GM21529 (cell line): ENCODE measurements at regions not wholly inside any gene's neighbourhood (a gene's known extent, or its start where the extent isn't known, plus 50 kb on each side); places are given as distances from the start of the nearest gene placed in this dataset.
"Not testable (repeated sequence)": the region's sequence is repeated elsewhere in the genome, so short reads cannot be mapped to it uniquely, and the experiment has no call there.

Source experiments
- ATAC-seq: cut with Tn5 transposase; IDR thresholded peaks from one replicate; pipeline ENCODE4 v1.9.1; 2021; ENCODE audit not compliant: unreplicated experiment

GRCh38 chr2:142827170-142827569, 50.3 kb upstream of the KYNU start:
- no peak for ATAC-seq

- ATAC-seq: no peak
Measured at GRCh38 chr2:142825861-142826260, 51.6 kb upstream of the KYNU start.

GRCh38 chr2:142824756-142825155, 52.7 kb upstream of the KYNU start:
- ATAC-seq: no peak

GRCh38 chr2:142822190-142822589, 55.3 kb upstream of the KYNU start:
- ATAC-seq: no peak

GRCh38 chr2:142819411-142819810, 58.1 kb upstream of the KYNU start:
- ATAC-seq: no peak

GRCh38 chr2:142815375-142815774, 62.1 kb upstream of the KYNU start:
- no peak for ATAC-seq

- no peak for ATAC-seq
Measured at GRCh38 chr2:142813830-142814829, 63.3 kb upstream of the KYNU start.

GRCh38 chr2:142811644-142812043, 65.8 kb upstream of the KYNU start:
- ATAC-seq: not testable (repeated sequence)

- ATAC-seq: no peak
Measured at GRCh38 chr2:142805244-142805643, 72.2 kb upstream of the KYNU start.

GRCh38 chr2:142803158-142803557, 74.3 kb upstream of the KYNU start:
- no peak for ATAC-seq

- no peak for ATAC-seq
Measured at GRCh38 chr2:142796588-142796987, 80.9 kb upstream of the KYNU start.

- ATAC-seq: no peak
Measured at GRCh38 chr2:142796161-142796560, 81.3 kb upstream of the KYNU start.

- no peak for ATAC-seq
Measured at GRCh38 chr2:142794850-142795249, 82.6 kb upstream of the KYNU start.

GRCh38 chr2:142792328-142792727, 85.1 kb upstream of the KYNU start:
- ATAC-seq: not testable (repeated sequence)

- ATAC-seq: no peak
Measured at GRCh38 chr2:142791335-142791734, 86.1 kb upstream of the KYNU start.

- no peak for ATAC-seq
Measured at GRCh38 chr2:142786918-142787702, 90.4 kb upstream of the KYNU start.

- no peak for ATAC-seq
Measured at GRCh38 chr2:142782942-142783443, 94.5 kb upstream of the KYNU start.

- ATAC-seq: no peak
Measured at GRCh38 chr2:142781146-142781545, 96.3 kb upstream of the KYNU start.

GRCh38 chr2:142778289-142778688, 99.2 kb upstream of the KYNU start:
- no peak for ATAC-seq

- ATAC-seq: no peak
Measured at GRCh38 chr2:142777742-142778141, 99.7 kb upstream of the KYNU start.

- ATAC-seq: no peak
Measured at GRCh38 chr2:142769761-142770160, 107.7 kb upstream of the KYNU start.

GRCh38 chr2:142767847-142768246, 109.6 kb upstream of the KYNU start:
- no peak for ATAC-seq
